ENCODE measurements at regions not wholly inside any gene's neighbourhood (a gene's known extent, or its start where the extent isn't known, plus 50 kb on each side); places are given as distances from the start of the nearest gene placed in this dataset.

DNA sequence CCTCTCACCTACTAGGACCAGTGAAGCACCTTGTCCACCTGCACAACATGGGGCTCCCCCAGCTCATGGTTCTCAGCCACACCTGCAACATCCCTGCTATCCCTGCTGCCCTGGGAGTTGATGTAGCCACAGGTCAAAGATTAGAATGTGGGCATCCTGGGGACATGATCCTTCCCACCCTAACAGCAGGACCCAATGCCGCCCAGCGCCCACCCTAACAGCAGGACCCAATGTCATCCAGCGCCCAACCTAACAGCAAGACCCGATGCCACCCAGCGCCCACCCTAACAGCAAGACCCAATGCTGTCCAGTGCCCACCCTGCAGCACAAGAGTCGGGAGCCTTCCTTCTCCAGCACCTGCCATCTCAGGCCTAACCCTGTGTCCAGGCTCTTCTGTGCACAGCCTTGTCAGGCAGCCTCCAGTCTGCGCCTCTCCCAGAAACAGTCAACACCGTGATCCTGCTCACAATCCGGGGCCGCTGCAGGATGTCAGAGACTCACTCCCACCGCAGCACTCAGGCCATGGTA is 237.3 kb upstream of the SALL3 start:
- no peak overlapping the region for H3K4me3 ChIP-seq (ENCODE audit: low read depth, low read length)
- DNase-seq (ENCODE audit: low read depth), result no peak
- TF ChIP-seq, protein P1, sequence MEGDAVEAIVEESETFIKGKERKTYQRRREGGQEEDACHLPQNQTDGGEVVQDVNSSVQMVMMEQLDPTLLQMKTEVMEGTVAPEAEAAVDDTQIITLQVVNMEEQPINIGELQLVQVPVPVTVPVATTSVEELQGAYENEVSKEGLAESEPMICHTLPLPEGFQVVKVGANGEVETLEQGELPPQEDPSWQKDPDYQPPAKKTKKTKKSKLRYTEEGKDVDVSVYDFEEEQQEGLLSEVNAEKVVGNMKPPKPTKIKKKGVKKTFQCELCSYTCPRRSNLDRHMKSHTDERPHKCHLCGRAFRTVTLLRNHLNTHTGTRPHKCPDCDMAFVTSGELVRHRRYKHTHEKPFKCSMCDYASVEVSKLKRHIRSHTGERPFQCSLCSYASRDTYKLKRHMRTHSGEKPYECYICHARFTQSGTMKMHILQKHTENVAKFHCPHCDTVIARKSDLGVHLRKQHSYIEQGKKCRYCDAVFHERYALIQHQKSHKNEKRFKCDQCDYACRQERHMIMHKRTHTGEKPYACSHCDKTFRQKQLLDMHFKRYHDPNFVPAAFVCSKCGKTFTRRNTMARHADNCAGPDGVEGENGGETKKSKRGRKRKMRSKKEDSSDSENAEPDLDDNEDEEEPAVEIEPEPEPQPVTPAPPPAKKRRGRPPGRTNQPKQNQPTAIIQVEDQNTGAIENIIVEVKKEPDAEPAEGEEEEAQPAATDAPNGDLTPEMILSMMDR (IDR thresholded peaks at IDR 0.05; ENCODE audit: insufficient read depth, low read length), result no peak

DNA sequence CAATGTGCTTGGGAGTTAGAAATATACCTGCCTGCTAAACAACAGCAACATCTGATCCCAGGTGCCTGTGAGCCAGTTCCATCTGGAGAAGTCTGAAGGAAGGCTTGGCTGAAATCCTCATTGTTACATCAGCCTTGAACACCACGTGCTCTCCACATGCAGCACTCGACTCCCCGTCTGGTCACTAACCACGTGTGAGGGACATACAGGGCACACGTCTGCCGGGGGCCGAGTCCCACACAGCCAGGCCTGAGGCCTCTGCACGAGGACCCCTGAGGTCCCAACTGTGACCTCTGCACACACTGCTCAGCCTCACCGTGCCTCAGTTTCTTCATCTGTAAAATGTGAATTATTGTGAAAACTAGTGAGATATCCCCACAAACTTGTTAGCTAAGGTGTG is 236.5 kb upstream of the SALL3 start:
- no peak for DNase-seq (ENCODE audit: low read depth)
- no peak overlapping the region for H3K4me3 ChIP-seq (ENCODE audit: low read depth, low read length)
- TF ChIP-seq, protein P1 (IDR thresholded peaks at IDR 0.05; ENCODE audit: insufficient read depth, low read length), result no peak

DNA sequence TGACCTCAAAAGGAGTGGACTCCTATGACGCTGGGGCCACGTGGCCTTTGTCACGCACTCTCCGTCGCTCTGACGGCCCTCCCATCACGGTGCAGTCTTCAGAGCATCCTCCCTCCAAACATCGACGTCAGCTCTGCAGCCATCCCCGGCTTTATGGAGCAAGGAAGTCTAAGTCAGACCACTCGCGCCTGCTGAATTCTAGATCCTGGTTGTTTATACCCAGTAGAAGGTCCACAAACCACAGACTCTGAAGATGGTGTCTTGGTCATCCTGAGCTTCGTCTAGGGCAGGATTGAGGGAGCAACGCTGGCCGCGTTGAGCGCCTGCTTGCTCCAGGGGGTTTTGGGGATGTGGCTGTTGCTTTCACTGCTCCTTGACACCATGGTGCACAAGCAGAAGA is 228.0 kb upstream of the SALL3 start:
- TF ChIP-seq, protein P1 (IDR thresholded peaks at IDR 0.05; ENCODE audit: insufficient read depth, low read length), result no peak
- no peak overlapping the region for H3K4me3 ChIP-seq (ENCODE audit: low read depth, low read length)
- DNase-seq (ENCODE audit: low read depth), result no peak

DNA sequence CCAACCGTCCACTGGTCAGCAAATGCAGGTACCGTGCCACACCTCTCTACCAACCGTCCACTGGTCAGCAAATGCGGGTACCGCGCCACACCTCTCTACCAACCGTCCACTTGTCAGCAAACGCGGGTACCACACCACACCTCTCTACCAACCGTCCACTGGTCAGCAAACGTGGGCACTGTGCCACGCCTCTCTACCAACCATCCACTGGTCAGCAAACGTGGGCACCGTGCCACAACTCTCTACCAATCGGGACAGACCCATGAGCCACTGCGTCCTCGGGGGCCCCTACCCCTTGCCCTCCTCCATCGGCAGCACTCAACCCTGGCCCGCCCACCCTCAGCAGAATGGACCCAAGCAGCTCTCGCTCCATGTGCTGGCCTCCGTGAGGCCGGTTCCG is 226.4 kb upstream of the SALL3 start:
- no peak overlapping the region for H3K4me3 ChIP-seq (ENCODE audit: low read depth, low read length)
- no peak for DNase-seq (ENCODE audit: low read depth)
- TF ChIP-seq, protein P1 (IDR thresholded peaks at IDR 0.05; ENCODE audit: insufficient read depth, low read length), result no peak

DNA sequence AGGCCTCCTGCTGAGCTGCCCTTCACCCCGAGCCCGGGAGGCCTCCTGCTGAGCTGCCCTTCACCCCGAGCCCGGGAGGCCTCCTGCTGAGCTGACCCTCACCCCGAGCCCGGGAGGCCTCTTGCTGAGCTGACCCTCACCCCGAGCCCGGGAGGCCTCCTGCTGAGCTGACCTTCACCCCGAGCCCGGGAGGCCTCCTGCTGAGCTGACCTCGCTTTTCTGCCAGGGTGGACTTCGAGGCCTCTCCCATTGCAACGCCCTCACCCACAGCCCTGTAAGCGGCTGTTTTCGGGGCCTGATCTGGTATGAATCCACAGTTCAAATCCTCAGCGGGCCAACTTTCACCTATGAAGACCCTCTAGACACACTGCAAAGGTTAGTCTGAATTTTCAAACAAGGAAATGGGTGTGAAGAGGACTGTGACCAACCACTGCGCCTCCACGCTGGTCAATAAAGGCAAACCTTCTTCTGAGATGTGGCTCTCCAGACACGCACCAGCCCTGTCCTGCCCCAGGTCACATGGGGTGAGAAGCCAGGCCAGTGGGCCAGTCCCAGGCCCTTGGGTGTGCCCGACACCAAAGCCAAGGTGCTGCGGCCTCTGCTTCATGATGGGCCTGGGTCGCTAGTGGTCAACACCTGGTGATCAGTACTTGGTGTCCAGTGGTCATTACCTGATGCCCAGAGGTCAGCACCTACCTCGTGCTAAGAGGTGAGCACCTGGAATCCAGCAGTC is 225.1 kb upstream of the SALL3 start:
- no peak for DNase-seq (ENCODE audit: low read depth)
- TF ChIP-seq, protein P1 (IDR thresholded peaks at IDR 0.05; ENCODE audit: insufficient read depth, low read length), result no peak
- no peak overlapping the region for H3K4me3 ChIP-seq (ENCODE audit: low read depth, low read length)

DNA sequence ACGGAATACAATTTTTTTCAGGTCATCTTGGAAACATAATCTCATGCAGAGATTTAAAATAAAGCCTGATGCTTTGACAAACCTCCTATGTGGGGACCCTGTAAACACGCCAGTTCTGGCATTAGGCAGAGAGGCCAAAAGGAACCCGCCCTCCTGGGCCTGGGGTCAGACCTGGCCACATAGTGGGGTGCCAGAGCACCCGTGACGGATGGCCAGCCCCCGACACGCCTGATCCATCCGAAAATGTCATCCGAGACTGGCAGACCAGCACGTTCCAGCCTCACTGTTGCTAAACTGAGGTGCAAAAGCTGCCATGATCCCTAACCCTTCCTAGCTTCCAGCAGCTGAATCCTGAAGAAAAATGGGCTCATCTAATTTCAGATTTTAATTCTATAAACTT is 222.6 kb upstream of the SALL3 start:
- DNase-seq (ENCODE audit: low read depth), result no peak
- TF ChIP-seq, protein P1 (IDR thresholded peaks at IDR 0.05; ENCODE audit: insufficient read depth, low read length), result no peak
- H3K4me3 ChIP-seq (ENCODE audit: low read depth, low read length), result no peak overlapping the region

DNA sequence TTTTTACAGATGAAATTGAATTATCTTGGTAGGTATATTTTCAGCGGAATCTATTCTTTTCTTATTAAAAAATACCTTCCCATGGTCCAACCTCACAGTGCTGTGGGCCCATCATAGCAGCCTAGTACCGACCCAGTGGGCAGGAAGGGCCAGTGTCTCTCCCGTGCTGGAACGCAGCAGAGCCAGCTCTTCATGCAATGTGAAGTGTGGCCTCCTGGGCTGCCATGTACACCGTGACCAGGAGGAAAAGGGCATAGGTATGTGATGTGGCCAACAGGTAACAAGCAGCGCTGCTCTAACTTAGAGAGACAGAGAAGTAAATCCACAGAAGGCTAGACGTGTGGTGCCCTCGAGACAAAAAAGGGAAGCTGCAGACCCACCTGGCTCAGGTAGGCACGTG is 221.1 kb upstream of the SALL3 start:
- no peak overlapping the region for H3K4me3 ChIP-seq (ENCODE audit: low read depth, low read length)
- DNase-seq (ENCODE audit: low read depth), result no peak
- TF ChIP-seq, protein P1 (IDR thresholded peaks at IDR 0.05; ENCODE audit: insufficient read depth, low read length), result no peak

Data from fibroblast of the aortic adventitia (primary cell).